DMS 273 treated with DMSO at 0.1 percent for 48 hours (cell line): ENCODE measurements at regions not wholly inside any gene's neighbourhood (a gene's known extent, or its start where the extent isn't known, plus 50 kb on each side); places are given as distances from the start of the nearest gene placed in this dataset.

ENCODE experiments used
- DNase-seq: peaks from one replicate; lab custom pipeline; 2025; lab: John Stamatoyannopoulos, UW

DNA sequence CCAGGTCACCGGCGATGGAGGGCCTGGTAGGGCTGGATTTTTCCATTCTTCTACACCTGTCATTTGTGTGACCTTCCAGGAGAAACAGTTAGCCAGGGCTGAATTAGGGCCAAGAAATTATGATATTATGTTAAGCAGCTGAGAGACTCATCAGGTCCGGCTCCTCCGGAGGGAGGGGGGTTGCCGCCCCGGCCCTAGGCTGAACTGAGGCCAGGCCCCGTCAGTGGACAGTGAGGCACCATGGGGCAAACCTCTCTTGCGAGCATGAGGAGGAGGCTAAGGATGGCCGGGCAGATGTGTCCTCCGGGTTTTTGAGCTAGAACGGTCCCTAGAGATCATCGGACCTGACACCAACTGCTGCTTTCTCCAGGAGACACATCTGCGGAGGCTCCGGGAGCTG lies 150.1 kb downstream of the SOX11 start:
- no peak for DNase-seq

DNA sequence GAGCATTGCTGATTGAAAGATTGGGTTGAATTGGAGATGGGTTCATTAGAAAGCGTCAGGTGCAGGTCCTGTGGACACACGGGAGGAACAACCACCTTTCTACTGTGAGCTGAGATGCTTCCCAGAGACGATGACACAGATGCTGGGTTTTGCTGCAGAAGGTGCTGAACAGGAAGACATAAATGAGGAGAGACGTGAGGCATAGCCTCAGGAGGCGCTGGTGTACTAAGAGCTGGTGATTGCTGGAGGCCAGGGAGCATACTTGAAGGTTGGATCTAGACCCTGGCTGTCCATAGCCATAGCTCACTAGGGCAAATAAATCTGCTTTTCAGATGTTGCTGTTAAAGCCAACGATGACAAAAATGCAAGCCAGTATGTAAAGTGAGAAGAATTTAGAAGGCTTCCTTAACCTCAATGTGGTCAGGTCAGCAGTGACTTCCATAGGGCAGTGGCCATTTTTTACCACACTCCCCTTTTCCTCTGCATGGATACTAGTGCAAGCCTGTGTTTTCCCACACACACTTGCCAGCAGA lies 153.7 kb downstream of the SOX11 start:
- DNase-seq: no peak

GRCh38 chr2:5846881-5847280 lies 154.7 kb downstream of the SOX11 start:
- DNase-seq: no peak

DNA sequence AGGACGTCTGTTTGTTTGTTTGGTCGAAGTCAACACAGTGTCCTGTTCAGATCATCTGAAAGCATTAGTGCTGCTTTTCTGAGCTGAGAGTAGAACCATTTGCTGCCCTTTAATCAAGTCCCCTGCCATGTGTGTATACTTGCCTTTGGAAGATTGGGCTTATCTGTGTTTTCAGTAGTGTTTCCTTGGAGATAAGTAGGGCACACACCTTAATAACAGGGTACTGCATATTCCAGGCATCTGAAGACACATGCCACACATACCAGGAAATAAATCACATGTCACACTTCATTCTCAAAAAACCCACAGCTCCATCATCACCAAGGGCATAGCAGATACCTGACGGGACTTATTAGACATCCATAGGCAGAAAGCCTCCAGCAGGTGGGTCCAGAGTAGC lies 157.4 kb downstream of the SOX11 start:
- no peak for DNase-seq

DNA sequence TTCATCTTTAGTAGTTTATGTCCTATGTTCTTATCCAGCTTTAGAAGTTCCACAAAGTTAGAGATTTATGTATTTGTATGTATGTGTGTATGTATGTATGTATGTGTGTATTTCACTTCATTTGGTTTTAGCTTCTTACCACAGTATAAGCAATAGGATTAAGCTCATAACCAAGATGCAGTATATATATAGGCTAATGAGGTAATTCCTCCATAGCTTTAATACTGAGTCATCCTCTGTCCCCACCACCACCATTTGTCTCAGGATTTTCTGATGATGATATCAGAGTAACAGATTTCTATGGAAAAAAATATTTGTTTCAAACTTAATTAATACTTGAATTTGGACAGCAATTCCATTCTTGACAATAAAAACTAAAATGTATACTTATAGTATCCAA lies 159.2 kb downstream of the SOX11 start:
- DNase-seq: no peak

DNA sequence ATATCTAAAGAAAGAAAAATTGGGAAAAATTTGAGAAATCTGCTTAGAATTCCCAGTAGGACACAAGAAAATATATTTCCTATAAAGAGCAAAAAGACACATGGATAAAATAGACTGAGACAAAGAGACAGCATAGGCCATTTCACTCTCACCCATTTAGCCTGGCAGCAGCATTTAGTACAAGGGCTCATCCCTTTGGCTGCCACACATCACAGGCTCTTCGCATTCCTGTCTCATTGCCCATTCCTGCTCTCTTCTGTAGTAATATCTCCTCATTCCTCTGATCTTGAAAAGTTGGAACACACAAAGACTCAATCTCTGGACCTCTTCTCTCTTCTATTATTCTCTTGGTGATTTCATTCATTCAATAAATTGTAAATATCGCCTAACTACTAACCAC lies 162.6 kb downstream of the SOX11 start:
- DNase-seq: no peak

- DNase-seq: no peak
Measured at GRCh38 chr2:5867056-5867455, 174.9 kb downstream of the SOX11 start.

DNA sequence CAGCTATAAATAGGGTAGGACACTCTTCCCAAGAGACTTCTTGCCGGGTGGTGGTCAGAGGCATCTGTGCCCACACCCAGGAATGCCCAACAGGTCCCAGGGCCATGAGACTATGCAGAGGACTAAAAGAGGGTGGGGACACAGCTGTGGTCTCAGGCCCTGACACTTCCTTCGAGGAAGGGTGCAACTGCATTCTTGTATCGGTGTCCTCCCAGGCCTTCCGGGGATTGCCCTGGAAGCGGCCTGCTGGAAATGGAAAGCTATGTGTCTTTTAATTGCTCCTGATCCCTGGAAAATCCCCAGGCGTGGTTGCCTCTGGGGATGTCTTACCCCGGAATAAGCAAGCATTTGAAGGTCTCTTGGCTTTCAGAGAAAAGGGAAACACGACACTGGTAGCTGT lies 176.7 kb downstream of the SOX11 start:
- DNase-seq: no peak

DNA sequence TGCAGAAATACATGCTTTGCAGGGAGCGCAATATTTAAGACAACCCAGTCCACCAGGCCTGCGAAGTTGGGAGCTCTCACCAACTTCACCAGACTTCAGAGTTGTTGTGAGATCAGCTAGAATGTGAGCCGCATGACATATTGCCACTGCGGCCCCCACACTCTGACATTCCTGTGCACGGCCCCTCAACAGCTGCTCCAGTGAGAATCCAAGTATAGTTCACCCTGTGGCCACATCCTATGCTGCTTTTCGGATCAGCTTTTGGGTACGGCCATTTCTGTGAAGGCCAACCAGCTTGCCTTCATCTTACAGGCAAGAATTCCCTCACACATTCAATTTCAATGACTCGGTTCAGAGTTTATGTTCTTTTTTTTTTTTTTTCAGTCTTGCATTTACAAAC lies 177.8 kb downstream of the SOX11 start:
- DNase-seq: no peak

GRCh38 chr2:5877360-5877759 lies 185.2 kb downstream of the SOX11 start:
- DNase-seq: no peak

- no peak for DNase-seq
Measured at GRCh38 chr2:5885451-5886173, 193.4 kb downstream of the SOX11 start.

GRCh38 chr2:5886462-5886861 lies 194.3 kb downstream of the SOX11 start:
- no peak for DNase-seq

GRCh38 chr2:5888126-5888525 lies 195.9 kb downstream of the SOX11 start:
- no peak for DNase-seq

GRCh38 chr2:5889519-5889918 lies 197.3 kb downstream of the SOX11 start:
- DNase-seq: no peak

DNA sequence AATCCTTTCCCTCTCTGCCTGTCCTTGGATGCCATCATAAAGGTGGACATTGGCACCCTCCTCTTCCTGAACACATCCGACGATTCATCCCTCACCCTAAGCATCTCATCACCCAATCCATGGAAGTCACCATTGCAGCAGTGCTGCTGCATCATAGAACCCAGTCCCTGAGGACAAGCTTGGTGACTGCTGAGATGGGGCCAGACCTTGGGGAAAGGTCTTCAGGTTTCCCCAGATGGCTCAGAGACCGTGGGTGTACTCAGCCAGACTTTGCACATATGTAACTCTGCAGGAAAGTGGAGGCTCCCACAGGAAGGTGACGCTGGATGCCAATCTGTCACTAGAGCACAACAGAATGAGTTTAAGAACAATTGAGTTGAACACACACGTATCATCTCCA lies 202.2 kb downstream of the SOX11 start:
- no peak for DNase-seq

- no peak for DNase-seq
Measured at GRCh38 chr2:5895284-5895683, 203.1 kb downstream of the SOX11 start.

DNA sequence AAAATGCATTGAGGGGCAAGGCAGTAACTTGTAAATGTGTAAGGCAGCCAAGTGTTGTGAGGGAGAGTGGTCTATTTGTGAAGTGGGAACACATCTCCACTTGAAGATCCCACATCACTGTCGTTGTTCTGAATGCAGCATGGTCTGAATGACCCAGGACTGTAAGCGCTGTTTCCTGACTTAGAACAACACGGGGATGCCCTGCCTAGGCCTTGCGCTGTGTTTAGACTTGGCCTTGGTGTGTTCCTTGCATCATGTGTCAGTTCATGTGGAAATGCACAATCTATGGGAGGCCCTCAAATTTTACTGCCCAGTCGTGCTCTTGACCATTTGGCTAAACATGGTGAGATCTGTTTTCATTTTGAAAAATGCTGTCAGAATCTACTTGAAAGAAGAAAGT lies 205.1 kb downstream of the SOX11 start:
- DNase-seq: no peak

GRCh38 chr2:5898667-5899066 lies 206.5 kb downstream of the SOX11 start:
- no peak for DNase-seq

GRCh38 chr2:5905661-5906060 lies 213.5 kb downstream of the SOX11 start:
- no peak for DNase-seq

GRCh38 chr2:5908071-5908470 lies 215.9 kb downstream of the SOX11 start:
- no peak for DNase-seq

GRCh38 chr2:5911718-5912117 lies 219.5 kb downstream of the SOX11 start:
- no peak for DNase-seq

- DNase-seq: no peak
Measured at GRCh38 chr2:5913711-5914395, 221.7 kb downstream of the SOX11 start.

DNA sequence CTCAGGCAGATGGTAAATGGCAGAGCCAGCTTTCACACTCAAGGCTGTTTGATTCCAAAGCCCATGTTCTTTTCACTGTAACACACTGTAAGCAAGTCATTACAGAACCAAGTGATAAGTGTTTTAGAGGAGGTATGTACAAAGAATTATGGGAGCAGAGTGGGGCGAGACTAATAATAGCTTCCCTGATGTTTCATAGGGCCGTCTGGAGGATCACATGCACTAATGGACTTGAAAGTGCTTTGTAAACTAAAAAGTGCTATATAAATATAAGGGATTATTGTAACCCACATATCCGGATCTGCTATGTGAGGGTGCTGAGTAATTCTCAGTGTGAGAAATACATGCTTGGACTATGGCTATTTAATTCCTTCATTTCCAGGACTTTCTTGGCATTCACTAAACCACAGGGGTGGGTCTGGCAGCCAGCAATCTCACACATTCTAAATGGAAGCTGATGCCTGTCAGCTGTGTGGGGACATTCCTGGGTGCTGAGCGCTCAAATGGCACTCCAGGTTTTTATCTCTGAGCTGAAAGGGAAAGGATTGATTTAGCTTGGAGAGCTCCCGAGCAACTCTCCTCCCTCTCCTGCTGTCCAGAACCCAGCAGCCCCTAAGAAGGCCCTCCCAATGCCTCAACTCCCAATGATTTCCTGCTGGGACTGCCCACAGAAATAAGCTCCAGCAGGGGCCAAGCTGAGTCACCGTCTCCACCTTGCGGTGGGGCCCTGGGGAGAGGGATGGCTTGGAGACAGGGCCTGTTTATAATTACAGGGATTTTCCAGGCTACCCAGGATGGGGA lies 222.8 kb downstream of the SOX11 start:
- DNase-seq: no peak
